GM13977 (cell line): ENCODE measurements at regions not wholly inside any gene's neighbourhood (a gene's known extent, or its start where the extent isn't known, plus 50 kb on each side); places are given as distances from the start of the nearest gene placed in this dataset.
"Not testable (repeated sequence)": the region's sequence is repeated elsewhere in the genome, so short reads cannot be mapped to it uniquely, and the experiment has no call there.

Source experiments
- DNase-seq: peaks from one replicate; pipeline ENCODE4 v3.0.0; 2012; ENCODE audit warnings: low spot score
- CTCF ChIP-seq: IDR thresholded peaks from 2 replicates; pipeline ENCODE4 v1.5.1; 2012; ENCODE audit warnings: mild to moderate bottlenecking, control low read depth; ENCODE audit not compliant: insufficient read depth; ENCODE audit errors: extremely low read depth, missing control alignments
- in situ Hi-C: fragments of 300-500 bp; cut with MboI; formaldehyde crosslinking; loops from one replicate; pipeline ENCODE4 v1.12.0; 2022; ENCODE audit warnings: low sequenced_read_pairs, low pct_unique_long_range_greater_than_20kb, mixed read lengths, inconsistent platforms; ENCODE audit not compliant: unreplicated experiment

GRCh38 chr5:60436518-60436917, 263.4 kb downstream of the DEPDC1B start:
- no peak for TF ChIP-seq CTCF
- in situ Hi-C loops: no loop called here
- DNase-seq: no peak

- in situ Hi-C loops: no loop called here
- TF ChIP-seq CTCF: no peak
- no peak for DNase-seq
These were observed 264.2 kb downstream of the DEPDC1B start for GRCh38 chr5:60435808-60436207.

- DNase-seq, in situ Hi-C loops: not testable (repeated sequence)
These were observed 273.8 kb downstream of the DEPDC1B start for GRCh38 chr5:60426189-60426588.

GRCh38 chr5:60420773-60421172, 279.2 kb downstream of the DEPDC1B start:
- in situ Hi-C loops: not testable (repeated sequence)

GRCh38 chr5:60417500-60418181, 282.3 kb downstream of the DEPDC1B start:
- no peak for TF ChIP-seq CTCF
- DNase-seq: no peak
- in situ Hi-C loops: no loop called here

More at GRCh38 chr5:60420773-60421172, 279.2 kb downstream of the DEPDC1B start:
- DNase-seq: not testable (repeated sequence)

- no peak for TF ChIP-seq CTCF
- in situ Hi-C loops: no loop called here
- no peak for DNase-seq
These were observed 284.5 kb downstream of the DEPDC1B start for GRCh38 chr5:60415443-60415842.

- in situ Hi-C loops: no loop called here
- DNase-seq: no peak
- no peak for TF ChIP-seq CTCF
These were observed 289.5 kb downstream of the DEPDC1B start for GRCh38 chr5:60410427-60410826.

- no peak for DNase-seq
- in situ Hi-C loops: no loop called here
- no peak for TF ChIP-seq CTCF
These were observed 295.8 kb downstream of the DEPDC1B start for GRCh38 chr5:60404171-60404570.
